Choroid plexus epithelial cell (primary cell): ENCODE measurements at regions not wholly inside any gene's neighbourhood (a gene's known extent, or its start where the extent isn't known, plus 50 kb on each side); places are given as distances from the start of the nearest gene placed in this dataset.

Experiments
- DNase-seq: peaks from one replicate; pipeline ENCODE4 v3.0.0-alpha.2; 2010; ENCODE audit warnings: low read depth
- H3K4me3 ChIP-seq: 2 replicates; pipeline ENCODE4 v1.5.1; 2011; ENCODE audit warnings: low read depth, mild to moderate bottlenecking, control low read depth, low read length, moderate library complexity
- CTCF ChIP-seq: conservative IDR thresholded peaks from 2 replicates; pipeline ENCODE4 v1.5.1; 2011; ENCODE audit warnings: low read depth, mild to moderate bottlenecking, control low read depth, inconsistent platforms, low read length, moderate library complexity

DNA sequence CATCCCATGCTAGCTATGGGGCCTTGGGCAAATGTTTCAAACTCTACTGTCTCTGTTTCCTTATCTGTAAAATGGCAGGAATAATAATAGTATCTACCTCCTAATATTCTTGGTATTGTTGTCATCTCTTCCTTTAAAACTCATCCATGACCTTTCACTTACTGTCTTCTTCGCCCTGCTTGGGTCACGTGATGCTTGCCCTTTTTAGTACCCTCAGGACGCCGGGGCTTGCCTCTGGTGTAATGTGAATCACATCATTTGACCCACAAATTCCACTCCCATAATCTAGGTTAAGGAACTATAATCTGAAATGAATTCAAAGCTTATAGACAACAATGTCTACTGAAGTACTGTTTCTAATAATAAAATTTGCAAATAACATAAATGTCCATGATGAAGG, 162.7 kb downstream of the DRD1 start:
- no peak overlapping the region for H3K4me3 ChIP-seq
- no peak for TF ChIP-seq CTCF
- no peak for DNase-seq

DNA sequence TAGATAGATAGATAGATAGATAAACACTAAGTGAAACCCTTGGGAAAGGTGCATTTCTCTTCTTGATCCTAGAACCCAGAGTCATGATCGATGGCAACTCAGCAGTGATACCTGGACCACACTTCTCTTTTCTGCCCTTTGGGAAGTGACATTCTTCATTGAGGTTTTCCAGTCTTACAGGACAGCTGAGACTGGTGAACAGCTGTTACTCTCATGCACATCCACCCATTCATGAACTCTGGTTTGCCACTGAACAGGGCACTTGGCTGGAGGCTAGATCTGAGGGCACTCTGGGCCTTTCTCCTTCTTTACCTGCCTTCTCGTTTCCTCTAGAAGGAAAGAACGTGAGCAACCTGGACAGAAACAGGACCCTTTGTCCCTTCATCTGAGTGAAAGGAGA, 164.5 kb downstream of the DRD1 start:
- no peak for TF ChIP-seq CTCF
- no peak for DNase-seq
- H3K4me3 ChIP-seq: no peak overlapping the region

DNA sequence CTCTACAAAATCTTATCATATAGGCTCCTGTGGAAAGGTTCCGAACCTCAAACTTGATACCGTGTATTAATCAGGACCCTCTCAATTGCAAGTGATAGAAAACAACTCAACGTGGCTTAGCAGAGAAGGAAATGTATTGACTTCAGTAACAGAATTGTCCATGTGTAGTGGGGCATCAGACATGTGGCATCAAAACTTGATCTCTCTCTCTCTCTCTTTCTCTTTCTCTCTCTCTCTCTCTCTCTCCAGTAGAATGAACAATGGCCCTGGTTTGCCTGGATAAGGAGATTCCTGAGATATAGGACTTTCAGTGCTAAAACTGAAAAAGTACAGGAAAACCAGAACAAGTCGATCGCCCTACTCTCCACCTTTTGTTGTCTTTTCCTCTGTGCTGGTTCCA, 168.2 kb downstream of the DRD1 start:
- no peak for TF ChIP-seq CTCF
- H3K4me3 ChIP-seq: no peak overlapping the region
- no peak for DNase-seq

DNA sequence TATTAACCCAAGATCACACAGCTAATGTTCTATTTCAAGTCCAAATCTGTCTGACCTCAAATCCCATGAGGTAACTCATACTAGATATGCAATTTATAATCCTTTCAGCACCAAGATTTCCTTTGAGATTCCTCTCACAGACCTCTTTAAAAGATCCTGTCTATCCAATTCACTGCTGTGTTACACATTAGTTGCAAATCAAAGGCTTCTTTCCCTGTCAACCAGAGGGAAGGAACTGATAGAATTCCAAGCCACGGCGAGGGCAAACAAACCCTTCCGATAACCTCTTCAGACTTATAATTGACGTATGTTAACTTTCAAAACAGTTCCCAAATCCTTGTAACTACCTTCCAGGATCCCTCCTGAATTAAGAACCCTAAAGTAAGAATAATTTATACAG, 168.9 kb downstream of the DRD1 start:
- no peak overlapping the region for H3K4me3 ChIP-seq
- no peak for TF ChIP-seq CTCF
- DNase-seq: no peak

DNA sequence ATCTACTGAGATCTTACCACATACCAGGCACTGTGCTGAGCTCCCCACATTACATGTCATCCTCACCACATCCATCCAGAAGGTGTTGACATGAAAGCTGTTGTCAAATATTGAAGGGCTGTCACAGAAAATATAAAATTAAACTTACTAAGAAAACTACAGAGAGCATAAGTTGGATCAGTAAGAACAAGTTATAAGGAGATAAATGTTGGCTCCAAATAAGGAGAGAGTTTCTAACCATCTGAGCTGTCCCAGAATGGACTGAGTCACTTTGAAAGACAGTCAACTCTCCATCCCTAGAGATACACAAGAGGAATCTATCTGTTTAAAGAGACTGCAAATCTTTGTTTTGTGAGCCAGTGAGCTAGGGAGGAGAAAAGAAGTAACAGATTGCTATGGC, 169.8 kb downstream of the DRD1 start:
- no peak overlapping the region for H3K4me3 ChIP-seq
- no peak for DNase-seq
- TF ChIP-seq CTCF: no peak

- no peak for TF ChIP-seq CTCF
- no peak for DNase-seq
Observed at GRCh38 chr5:175264406-175264805, 179.6 kb downstream of the DRD1 start.

DNA sequence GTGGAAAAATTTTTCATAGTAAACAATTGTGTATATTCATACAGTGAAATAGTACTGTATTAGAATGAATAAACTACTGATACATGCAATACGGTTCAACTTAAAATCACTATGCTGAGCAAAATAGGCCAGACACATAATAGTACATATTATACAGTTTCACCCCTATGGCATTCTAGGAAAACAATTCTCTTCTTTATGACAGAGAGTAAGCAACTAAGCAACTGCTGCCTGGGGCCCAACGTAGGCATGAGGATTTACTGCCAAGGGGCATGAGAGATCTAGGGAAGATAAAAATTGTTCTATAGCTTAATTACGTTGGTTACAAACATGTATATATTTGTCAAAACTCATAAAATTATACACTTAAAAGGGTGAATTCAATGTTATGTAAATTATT, 180.2 kb downstream of the DRD1 start:
- no peak overlapping the region for H3K4me3 ChIP-seq
- TF ChIP-seq CTCF: no peak
- no peak for DNase-seq

More at GRCh38 chr5:175264406-175264805, 179.6 kb downstream of the DRD1 start:
- H3K4me3 ChIP-seq: no peak overlapping the region
